ENCODE measurements at regions not wholly inside any gene's neighbourhood (a gene's known extent, or its start where the extent isn't known, plus 50 kb on each side); places are given as distances from the start of the nearest gene placed in this dataset.

GRCh38 chr11:8335683-8336082, 72.0 kb upstream of the LMO1 start:
- H3K27me3 ChIP-seq = no peaks in the 10 kb centered on the region
- ATAC-seq (no peak), DNase-seq (no peak)
- no peaks in the 10 kb centered on the region for H3K4me1 ChIP-seq
- no peak overlapping the region for H3K4me3 ChIP-seq
- intact Hi-C loops (cut with DNase I; ENCODE audit: low total_unique reads) = no loop called here
- no peaks in the 10 kb centered on the region for H3K36me3 ChIP-seq
- in situ Hi-C loops (cut with MboI; ENCODE audit: low sequenced_read_pairs in 4 of 4) = loop anchor here in 1 of 4 donors (25.0 kb wide), 1 partner anchor 227 kb away; no protein-coding TSS in a partner anchor
- H3K27ac ChIP-seq = no peak overlapping the region
- no peaks in the 10 kb centered on the region for H3K9me3 ChIP-seq
- TF ChIP-seq POLR2A (IDR thresholded peaks at IDR 0.05) = no peak
- TF ChIP-seq CTCF (IDR thresholded peaks at IDR 0.05 in 4 of 5, conservative IDR thresholded peaks at IDR 0.05 in 1 of 5) = no peak

GRCh38 chr11:8335186-8335585, 71.5 kb upstream of the LMO1 start:
- Histone ChIP-seq H3K4me1 (no peaks in the 10 kb centered on the region), H3K4me3 (no peak overlapping the region), H3K9me3 (no peaks in the 10 kb centered on the region), H3K27ac (no peak overlapping the region), H3K27me3 (no peaks in the 10 kb centered on the region), H3K36me3 (no peaks in the 10 kb centered on the region)
- no peak for ATAC-seq
- in situ Hi-C loops (cut with MboI; ENCODE audit: low sequenced_read_pairs in 4 of 4) = loop anchor here in 1 of 4 donors (25.0 kb wide), 1 partner anchor 227 kb away; no protein-coding TSS in a partner anchor
- intact Hi-C loops (cut with DNase I; ENCODE audit: low total_unique reads) = no loop called here
- no peak for DNase-seq
- TF ChIP-seq POLR2A (IDR thresholded peaks at IDR 0.05) (no peak), CTCF (IDR thresholded peaks at IDR 0.05 in 4 of 5, conservative IDR thresholded peaks at IDR 0.05 in 1 of 5) (no peak)

GRCh38 chr11:8333811-8334401, 70.2 kb upstream of the LMO1 start:
- no peaks in the 10 kb centered on the region for H3K27me3 ChIP-seq
- intact Hi-C loops (cut with DNase I; ENCODE audit: low total_unique reads) = loop anchor here (5.0 kb wide), 1 partner anchor 233 kb away; no protein-coding TSS in a partner anchor
- DNase-seq (no peak), ATAC-seq (no peak)
- H3K36me3 ChIP-seq = no peaks in the 10 kb centered on the region
- no peak overlapping the region for H3K27ac ChIP-seq
- H3K4me3 ChIP-seq = no peak overlapping the region
- H3K9me3 ChIP-seq = no peaks in the 10 kb centered on the region
- in situ Hi-C loops (cut with MboI; ENCODE audit: low sequenced_read_pairs in 4 of 4) = loop anchor here in 1 of 4 donors (25.0 kb wide), 1 partner anchor 228 kb away; no protein-coding TSS in a partner anchor
- TF ChIP-seq CTCF (IDR thresholded peaks at IDR 0.05 in 4 of 5, conservative IDR thresholded peaks at IDR 0.05 in 1 of 5) (no peak), POLR2A (IDR thresholded peaks at IDR 0.05) (no peak)
- peaks cover 4 to 5% of the 10 kb centered on the region in 2 donors for H3K4me1 ChIP-seq

DNA sequence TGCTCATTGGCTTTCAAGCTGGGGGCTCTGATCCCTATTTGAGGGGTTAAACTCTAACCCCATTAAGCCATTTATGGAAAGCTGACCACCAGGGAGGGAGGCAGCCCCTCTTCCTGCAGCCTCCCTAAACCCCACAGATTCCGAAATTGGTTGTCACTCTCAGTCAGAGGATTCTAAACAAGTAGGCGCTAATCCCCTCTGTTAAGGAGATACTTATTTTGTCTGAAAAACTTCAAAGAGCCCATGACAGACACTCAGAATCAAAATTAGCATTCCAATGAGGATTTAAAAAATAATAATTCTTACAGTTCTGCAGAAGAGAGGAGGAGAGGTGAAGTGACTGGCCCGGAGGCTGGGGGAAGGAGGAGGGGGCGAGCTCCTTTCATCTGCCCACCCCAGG, 69.7 kb upstream of the LMO1 start:
- Histone ChIP-seq H3K27me3 (no peaks in the 10 kb centered on the region), H3K9me3 (no peaks in the 10 kb centered on the region), H3K27ac (no peak overlapping the region), H3K36me3 (no peaks in the 10 kb centered on the region), H3K4me3 (no peak overlapping the region), H3K4me1 (peaks cover 4 to 5% of the 10 kb centered on the region in 2 donors)
- no peak for ATAC-seq
- TF ChIP-seq POLR2A (IDR thresholded peaks at IDR 0.05) (no peak), CTCF (IDR thresholded peaks at IDR 0.05 in 4 of 5, conservative IDR thresholded peaks at IDR 0.05 in 1 of 5) (no peak)
- in situ Hi-C loops (cut with MboI; ENCODE audit: low sequenced_read_pairs in 4 of 4) (loop anchor here in 1 of 4 donors (25.0 kb wide), 1 partner anchor 229 kb away; no protein-coding TSS in a partner anchor), intact Hi-C loops (cut with DNase I; ENCODE audit: low total_unique reads) (loop anchor here (5.0 kb wide), 1 partner anchor 234 kb away; no protein-coding TSS in a partner anchor)
- no peak for DNase-seq
